Testis (tissue), 2 donors: ENCODE measurements at regions not wholly inside any gene's neighbourhood (a gene's known extent, or its start where the extent isn't known, plus 50 kb on each side); places are given as distances from the start of the nearest gene placed in this dataset.

Experiments
- CTCF ChIP-seq, 3 experiments: fragments of 450-650 bp in 2 of 3; fragments of 200-600 bp in 1 of 3; sonication (generic) in 1 of 3; IDR thresholded peaks; one replicate each; pipeline ENCODE4 v1.5.1; 2016 to 2019; ENCODE audit warnings: antibody characterized with exemption in 3 of 3, mild to moderate bottlenecking in 2 of 3, moderate library complexity in 1 of 3
- POLR2A ChIP-seq: fragments of 450-650 bp; IDR thresholded peaks from one replicate; pipeline ENCODE4 v1.6.1; 2017; ENCODE audit warnings: antibody characterized with exemption, mild to moderate bottlenecking, moderate library complexity

- TF ChIP-seq CTCF (IDR thresholded peaks at IDR 0.05) (no peak), POLR2A (no peak)
Observed at GRCh38 chr9:7293091-7293490, 506.5 kb downstream of the DMAC1 start.
